GM12892 (cell line): ENCODE measurements at regions not wholly inside any gene's neighbourhood (a gene's known extent, or its start where the extent isn't known, plus 50 kb on each side); places are given as distances from the start of the nearest gene placed in this dataset.
"Not testable (repeated sequence)": the region's sequence is repeated elsewhere in the genome, so short reads cannot be mapped to it uniquely, and the experiment has no call there.

Experiments
- POLR2A ChIP-seq: IDR thresholded peaks from 2 replicates; pipeline ENCODE4 v1.6.1; 2011; ENCODE audit warnings: low read depth, low read length, control low read depth
- POLR2AphosphoS5 ChIP-seq: IDR thresholded peaks from 2 replicates; pipeline ENCODE4 v1.6.1; 2011; ENCODE audit warnings: low read depth, low read length, control low read depth
- TAF1 ChIP-seq: IDR thresholded peaks from 2 replicates; pipeline ENCODE4 v1.6.1; 2011; ENCODE audit warnings: low read depth, mild to moderate bottlenecking, control low read depth, low read length, borderline replicate concordance

GRCh38 chr3:6490487-6491327, 370.2 kb upstream of the GRM7 start:
- TF ChIP-seq POLR2A, POLR2AphosphoS5, TAF1: not testable (repeated sequence)
